SK-N-SH treated with all-trans-retinoic acid at 6 μM for 48 hours (cell line): ENCODE measurements at regions not wholly inside any gene's neighbourhood (a gene's known extent, or its start where the extent isn't known, plus 50 kb on each side); places are given as distances from the start of the nearest gene placed in this dataset.
"Not testable (repeated sequence)": the region's sequence is repeated elsewhere in the genome, so short reads cannot be mapped to it uniquely, and the experiment has no call there.

ENCODE experiments used
- BACH2 ChIP-seq: fragments of 250-450 bp; sonication (Bioruptor Pico); IDR thresholded peaks from 2 replicates; pipeline ENCODE4 v1.9.0; 2021; ENCODE audit warnings: mild to moderate bottlenecking, borderline replicate concordance
- CREB5 ChIP-seq: fragments of 250-450 bp; sonication (Bioruptor Pico); IDR thresholded peaks from 2 replicates; pipeline ENCODE4 v1.5.1; 2020; ENCODE audit warnings: low read depth, mild to moderate bottlenecking, moderate library complexity
- PATZ1 ChIP-seq: fragments of 250-450 bp; sonication (Bioruptor Pico); IDR thresholded peaks from 2 replicates; pipeline ENCODE4 v1.8.0; 2020; ENCODE audit warnings: mild to moderate bottlenecking, moderate library complexity, borderline replicate concordance
- SNAI2 ChIP-seq: fragments of 250-450 bp; sonication (Bioruptor Pico); IDR thresholded peaks from 2 replicates; pipeline ENCODE4 v1.5.0; 2020; ENCODE audit warnings: mild to moderate bottlenecking, moderate library complexity
- TCF4 ChIP-seq: fragments of 250-450 bp; sonication (Bioruptor Pico); IDR thresholded peaks from 2 replicates; pipeline ENCODE4 v1.8.0; 2021; ENCODE audit warnings: mild to moderate bottlenecking, moderate library complexity, borderline replicate concordance
- ZFP3 ChIP-seq: fragments of 250-450 bp; sonication (Bioruptor Pico); IDR thresholded peaks from 2 replicates; pipeline ENCODE4 v1.5.0; 2020; ENCODE audit warnings: mild to moderate bottlenecking, moderate library complexity
- ZFP30 ChIP-seq: fragments of 450-650 bp; formaldehyde crosslinking; IDR thresholded peaks from 2 replicates; pipeline ENCODE4 v1.5.0; 2022; ENCODE audit warnings: mild to moderate bottlenecking, moderate library complexity
- ZNF8 ChIP-seq: fragments of 450-650 bp; formaldehyde crosslinking; IDR thresholded peaks from 2 replicates; pipeline ENCODE4 v1.5.0; 2020; ENCODE audit warnings: mild to moderate bottlenecking, moderate library complexity
- TF ChIP-seq, protein P1 (sequence below): fragments of 250-450 bp; sonication (Bioruptor Pico); IDR thresholded peaks from 2 replicates; pipeline ENCODE4 v1.5.0; 2020; ENCODE audit warnings: mild to moderate bottlenecking, moderate library complexity

- not testable (repeated sequence) for TF ChIP-seq BACH2 (CRISPR knock-in tag); ZFP30; ZFP3 (CRISPR knock-in tag); PATZ1 (CRISPR knock-in tag); TCF4 (CRISPR knock-in tag); SNAI2 (CRISPR knock-in tag); CREB5 (CRISPR knock-in tag); ZNF8
- TF ChIP-seq, protein P1, sequence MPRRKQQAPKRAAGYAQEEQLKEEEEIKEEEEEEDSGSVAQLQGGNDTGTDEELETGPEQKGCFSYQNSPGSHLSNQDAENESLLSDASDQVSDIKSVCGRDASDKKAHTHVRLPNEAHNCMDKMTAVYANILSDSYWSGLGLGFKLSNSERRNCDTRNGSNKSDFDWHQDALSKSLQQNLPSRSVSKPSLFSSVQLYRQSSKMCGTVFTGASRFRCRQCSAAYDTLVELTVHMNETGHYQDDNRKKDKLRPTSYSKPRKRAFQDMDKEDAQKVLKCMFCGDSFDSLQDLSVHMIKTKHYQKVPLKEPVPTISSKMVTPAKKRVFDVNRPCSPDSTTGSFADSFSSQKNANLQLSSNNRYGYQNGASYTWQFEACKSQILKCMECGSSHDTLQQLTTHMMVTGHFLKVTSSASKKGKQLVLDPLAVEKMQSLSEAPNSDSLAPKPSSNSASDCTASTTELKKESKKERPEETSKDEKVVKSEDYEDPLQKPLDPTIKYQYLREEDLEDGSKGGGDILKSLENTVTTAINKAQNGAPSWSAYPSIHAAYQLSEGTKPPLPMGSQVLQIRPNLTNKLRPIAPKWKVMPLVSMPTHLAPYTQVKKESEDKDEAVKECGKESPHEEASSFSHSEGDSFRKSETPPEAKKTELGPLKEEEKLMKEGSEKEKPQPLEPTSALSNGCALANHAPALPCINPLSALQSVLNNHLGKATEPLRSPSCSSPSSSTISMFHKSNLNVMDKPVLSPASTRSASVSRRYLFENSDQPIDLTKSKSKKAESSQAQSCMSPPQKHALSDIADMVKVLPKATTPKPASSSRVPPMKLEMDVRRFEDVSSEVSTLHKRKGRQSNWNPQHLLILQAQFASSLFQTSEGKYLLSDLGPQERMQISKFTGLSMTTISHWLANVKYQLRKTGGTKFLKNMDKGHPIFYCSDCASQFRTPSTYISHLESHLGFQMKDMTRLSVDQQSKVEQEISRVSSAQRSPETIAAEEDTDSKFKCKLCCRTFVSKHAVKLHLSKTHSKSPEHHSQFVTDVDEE (CRISPR knock-in tag), result not testable (repeated sequence)
Measured at GRCh38 chr1:191296-192049, 260.0 kb downstream of the OR4F29 start.
